DND-41 (cell line): ENCODE measurements at regions not wholly inside any gene's neighbourhood (a gene's known extent, or its start where the extent isn't known, plus 50 kb on each side); places are given as distances from the start of the nearest gene placed in this dataset.

ENCODE experiments used
- ATAC-seq: fragments of 200-7000 bp; cut with Tn5 transposase; 3 replicates; pipeline ENCODE4 v1.9.1; 2021; ENCODE audit warnings: low read depth; ENCODE audit not compliant: insufficient read depth
- DNase-seq: peaks from one replicate; pipeline ENCODE4 v3.0.0-alpha.2; 2020
- H2AFZ ChIP-seq: 2 replicates; pipeline ENCODE4 v1.6.0; 2012; ENCODE audit warnings: low read depth, low read length
- H3K27ac ChIP-seq: 2 replicates; pipeline ENCODE4 v1.5.1; 2012; ENCODE audit warnings: low read length, inconsistent platforms
- H3K27me3 ChIP-seq: fragments of 200-600 bp; sonication (generic); 2 replicates; pipeline ENCODE4 v1.6.0; 2012; ENCODE audit warnings: low read length, mild to moderate bottlenecking, inconsistent platforms; ENCODE audit not compliant: insufficient read depth, poor library complexity
- H3K36me3 ChIP-seq: 2 replicates; pipeline ENCODE4 v1.5.1; 2012; ENCODE audit warnings: low read length, inconsistent platforms; ENCODE audit not compliant: insufficient read depth
- H3K4me1 ChIP-seq: 2 replicates; pipeline ENCODE4 v1.5.1; 2012; ENCODE audit warnings: mild to moderate bottlenecking, low read length; ENCODE audit not compliant: insufficient read depth
- H3K4me2 ChIP-seq: 2 replicates; pipeline ENCODE4 v1.6.0; 2012; ENCODE audit warnings: mild to moderate bottlenecking, moderate library complexity, low read length, inconsistent platforms; ENCODE audit not compliant: insufficient read depth
- H3K4me3 ChIP-seq, 2 experiments: fragments of 200-600 bp in 1 of 2; shearing (Covaris generic) in 1 of 2; 2 replicates each; pipeline ENCODE4 v1.5.1; 2012 to 2016; ENCODE audit warnings: inconsistent platforms in 2 of 2, low read length in 2 of 2, mild to moderate bottlenecking in 2 of 2, low read depth in 1 of 2, moderate library complexity in 1 of 2
- H3K79me2 ChIP-seq: 2 replicates; pipeline ENCODE4 v1.6.0; 2012; ENCODE audit warnings: low read length, inconsistent platforms; ENCODE audit not compliant: insufficient read depth
- H3K9ac ChIP-seq: 2 replicates; pipeline ENCODE4 v1.6.0; 2012; ENCODE audit warnings: low read depth, mild to moderate bottlenecking, inconsistent platforms, low read length, moderate library complexity
- H3K9me3 ChIP-seq: 2 replicates; pipeline ENCODE4 v1.5.1; 2012; ENCODE audit warnings: low read length, moderate library complexity, mild to moderate bottlenecking, inconsistent platforms; ENCODE audit not compliant: insufficient read depth, severe bottlenecking
- H4K20me1 ChIP-seq: 2 replicates; pipeline ENCODE4 v1.6.0; 2012; ENCODE audit warnings: low read length; ENCODE audit not compliant: insufficient read depth
- EZH2 ChIP-seq: IDR thresholded peaks from 3 replicates; pipeline ENCODE4 v1.6.1; 2012; ENCODE audit warnings: borderline replicate concordance, low read depth, mild to moderate bottlenecking, moderate library complexity, low read length, inconsistent platforms; ENCODE audit not compliant: severe bottlenecking
- TF ChIP-seq, protein P1 (sequence below): IDR thresholded peaks from 2 replicates; pipeline ENCODE4 v1.5.1; 2012; ENCODE audit warnings: borderline replicate concordance, low read length, moderate library complexity, mild to moderate bottlenecking; ENCODE audit not compliant: poor library complexity, severe bottlenecking; ENCODE audit errors: extremely low read depth

DNA sequence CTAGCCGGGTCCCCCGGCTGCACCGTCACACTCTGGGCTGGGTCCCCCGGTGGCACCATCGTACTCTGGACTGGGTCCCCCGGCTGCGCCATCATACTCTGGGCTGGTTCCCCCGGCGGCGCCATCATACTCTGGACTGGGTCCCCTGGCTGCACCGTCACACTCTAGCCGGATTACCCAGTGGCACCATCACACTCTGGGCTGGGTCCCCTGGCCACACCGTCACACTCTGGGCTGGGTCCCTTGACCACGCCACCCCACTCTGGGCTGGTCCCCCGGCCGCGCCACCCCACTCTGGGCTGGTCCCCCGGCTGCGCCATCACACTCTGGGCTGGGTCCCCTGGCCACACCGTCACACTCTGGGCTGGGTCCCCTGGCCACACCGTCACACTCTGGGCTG is 653.8 kb upstream of the ID2 start:
- Histone ChIP-seq H3K27ac (no peak overlapping the region), H3K9ac (no peak overlapping the region), H3K27me3 (no peaks in the 10 kb centered on the region), H2AFZ (no peak overlapping the region), H3K36me3 (no peaks in the 10 kb centered on the region), H4K20me1 (no peaks in the 10 kb centered on the region), H3K4me2 (no peak overlapping the region), H3K9me3 (no peaks in the 10 kb centered on the region), H3K4me3 (no peak overlapping the region), H3K79me2 (no peaks in the 10 kb centered on the region), H3K4me1 (no peaks in the 10 kb centered on the region)
- TF ChIP-seq EZH2, result no peak
- TF ChIP-seq, protein P1, sequence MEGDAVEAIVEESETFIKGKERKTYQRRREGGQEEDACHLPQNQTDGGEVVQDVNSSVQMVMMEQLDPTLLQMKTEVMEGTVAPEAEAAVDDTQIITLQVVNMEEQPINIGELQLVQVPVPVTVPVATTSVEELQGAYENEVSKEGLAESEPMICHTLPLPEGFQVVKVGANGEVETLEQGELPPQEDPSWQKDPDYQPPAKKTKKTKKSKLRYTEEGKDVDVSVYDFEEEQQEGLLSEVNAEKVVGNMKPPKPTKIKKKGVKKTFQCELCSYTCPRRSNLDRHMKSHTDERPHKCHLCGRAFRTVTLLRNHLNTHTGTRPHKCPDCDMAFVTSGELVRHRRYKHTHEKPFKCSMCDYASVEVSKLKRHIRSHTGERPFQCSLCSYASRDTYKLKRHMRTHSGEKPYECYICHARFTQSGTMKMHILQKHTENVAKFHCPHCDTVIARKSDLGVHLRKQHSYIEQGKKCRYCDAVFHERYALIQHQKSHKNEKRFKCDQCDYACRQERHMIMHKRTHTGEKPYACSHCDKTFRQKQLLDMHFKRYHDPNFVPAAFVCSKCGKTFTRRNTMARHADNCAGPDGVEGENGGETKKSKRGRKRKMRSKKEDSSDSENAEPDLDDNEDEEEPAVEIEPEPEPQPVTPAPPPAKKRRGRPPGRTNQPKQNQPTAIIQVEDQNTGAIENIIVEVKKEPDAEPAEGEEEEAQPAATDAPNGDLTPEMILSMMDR, result no peak
- ATAC-seq (no peak), DNase-seq (no peak)

DNA sequence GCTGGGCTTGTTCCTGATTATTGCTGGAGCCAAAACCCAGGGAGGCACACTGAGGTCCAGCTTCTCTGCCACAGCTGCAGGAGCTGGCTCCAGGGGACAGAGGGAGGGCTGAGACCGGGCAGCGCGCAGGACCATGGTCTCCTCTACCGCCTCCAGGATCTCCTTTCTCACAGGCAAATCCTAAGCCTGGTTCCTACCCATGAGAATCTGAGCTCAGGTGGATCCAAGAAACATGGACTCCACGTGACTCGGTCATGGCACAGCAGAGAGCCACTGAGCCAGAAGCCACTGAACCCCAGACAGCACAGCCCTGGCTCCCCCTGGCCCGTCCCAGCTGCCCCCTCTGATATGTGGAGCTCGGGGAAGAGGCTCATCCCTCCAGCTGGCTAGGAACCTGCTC is 653.4 kb upstream of the ID2 start:
- TF ChIP-seq EZH2, result no peak
- TF ChIP-seq, protein P1, result no peak

DNA sequence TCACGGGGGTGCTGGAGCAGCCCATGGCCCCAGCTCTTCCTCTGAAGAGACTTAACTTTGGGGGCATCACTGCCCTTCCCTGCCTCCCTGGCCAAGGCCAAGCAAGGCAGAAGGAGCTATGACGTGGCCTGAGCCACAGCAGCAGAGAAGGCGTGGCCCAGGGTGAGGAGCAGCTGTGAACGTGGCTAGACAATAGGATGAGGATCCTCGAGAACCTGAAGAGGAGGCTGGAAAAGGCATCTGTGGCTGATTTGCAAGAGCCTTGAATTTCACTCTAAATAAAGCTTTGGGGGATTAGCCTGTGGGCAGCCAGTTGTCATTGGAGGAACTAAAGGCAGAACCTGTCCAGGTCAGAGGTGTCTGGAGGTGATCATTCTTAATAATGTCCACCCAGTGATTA is 652.9 kb upstream of the ID2 start:
- no peak for ATAC-seq

More for the DNA sequence above, 653.4 kb upstream of the ID2 start:
- Histone ChIP-seq H3K79me2 (no peaks in the 10 kb centered on the region), H3K27ac (no peak overlapping the region), H3K4me2 (no peak overlapping the region), H3K27me3 (no peaks in the 10 kb centered on the region), H2AFZ (no peak overlapping the region), H3K4me3 (no peak overlapping the region), H3K4me1 (no peaks in the 10 kb centered on the region), H3K9me3 (no peaks in the 10 kb centered on the region), H4K20me1 (no peaks in the 10 kb centered on the region), H3K9ac (no peak overlapping the region), H3K36me3 (no peaks in the 10 kb centered on the region)
- DNase-seq (no peak), ATAC-seq (no peak)

More for the DNA sequence above, 652.9 kb upstream of the ID2 start:
- H3K9ac ChIP-seq, result no peak overlapping the region
- no peaks in the 10 kb centered on the region for H3K79me2 ChIP-seq
- no peaks in the 10 kb centered on the region for H3K9me3 ChIP-seq
- TF ChIP-seq EZH2, result no peak
- TF ChIP-seq, protein P1, result no peak
- H3K27ac ChIP-seq, result no peak overlapping the region
- DNase-seq, result no peak
- no peak overlapping the region for H3K4me2 ChIP-seq
- H3K4me3 ChIP-seq, result no peak overlapping the region
- H3K4me1 ChIP-seq, result no peaks in the 10 kb centered on the region
- H3K27me3 ChIP-seq, result no peaks in the 10 kb centered on the region
- no peaks in the 10 kb centered on the region for H3K36me3 ChIP-seq
- H2AFZ ChIP-seq, result no peak overlapping the region
- H4K20me1 ChIP-seq, result no peaks in the 10 kb centered on the region
